Neural crest cell (in vitro differentiated cells): ENCODE measurements at regions not wholly inside any gene's neighbourhood (a gene's known extent, or its start where the extent isn't known, plus 50 kb on each side); places are given as distances from the start of the nearest gene placed in this dataset.

ENCODE experiments used
- DNase-seq: peaks from one replicate; pipeline ENCODE4 v3.0.0; 2021; ENCODE audit warnings: low read depth, mixed read lengths, low spot score
- H3K27ac Mint-ChIP-seq: one replicate; pipeline ENCODE4 v1.8.0; 2021; ENCODE audit warnings: mild to moderate bottlenecking, mixed read lengths; ENCODE audit not compliant: unreplicated experiment
- H3K27me3 Mint-ChIP-seq: 2 replicates; pipeline ENCODE4 v1.8.0; 2021; ENCODE audit warnings: low read depth, mild to moderate bottlenecking, mixed read lengths
- H3K36me3 Mint-ChIP-seq: 2 replicates; pipeline ENCODE4 v1.8.0; 2021; ENCODE audit warnings: low read depth, mild to moderate bottlenecking, mixed read lengths
- H3K4me1 Mint-ChIP-seq: 2 replicates; pipeline ENCODE4 v1.8.0; 2021; ENCODE audit warnings: mixed read lengths
- H3K4me3 Mint-ChIP-seq: one replicate; pipeline ENCODE4 v1.8.0; 2021; ENCODE audit warnings: mild to moderate bottlenecking, mixed read lengths
- H3K9me3 Mint-ChIP-seq: 2 replicates; pipeline ENCODE4 v1.8.0; 2021; ENCODE audit warnings: mixed read lengths
- TF ChIP-seq, protein P1 (sequence below): fragments of 200-600 bp; sonication (generic); conservative IDR thresholded peaks from 2 replicates; pipeline ENCODE4 v1.5.0; 2021; ENCODE audit warnings: antibody characterized with exemption, mild to moderate bottlenecking

- TF ChIP-seq, protein P1, sequence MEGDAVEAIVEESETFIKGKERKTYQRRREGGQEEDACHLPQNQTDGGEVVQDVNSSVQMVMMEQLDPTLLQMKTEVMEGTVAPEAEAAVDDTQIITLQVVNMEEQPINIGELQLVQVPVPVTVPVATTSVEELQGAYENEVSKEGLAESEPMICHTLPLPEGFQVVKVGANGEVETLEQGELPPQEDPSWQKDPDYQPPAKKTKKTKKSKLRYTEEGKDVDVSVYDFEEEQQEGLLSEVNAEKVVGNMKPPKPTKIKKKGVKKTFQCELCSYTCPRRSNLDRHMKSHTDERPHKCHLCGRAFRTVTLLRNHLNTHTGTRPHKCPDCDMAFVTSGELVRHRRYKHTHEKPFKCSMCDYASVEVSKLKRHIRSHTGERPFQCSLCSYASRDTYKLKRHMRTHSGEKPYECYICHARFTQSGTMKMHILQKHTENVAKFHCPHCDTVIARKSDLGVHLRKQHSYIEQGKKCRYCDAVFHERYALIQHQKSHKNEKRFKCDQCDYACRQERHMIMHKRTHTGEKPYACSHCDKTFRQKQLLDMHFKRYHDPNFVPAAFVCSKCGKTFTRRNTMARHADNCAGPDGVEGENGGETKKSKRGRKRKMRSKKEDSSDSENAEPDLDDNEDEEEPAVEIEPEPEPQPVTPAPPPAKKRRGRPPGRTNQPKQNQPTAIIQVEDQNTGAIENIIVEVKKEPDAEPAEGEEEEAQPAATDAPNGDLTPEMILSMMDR, result no peak
- H3K9me3 Mint-ChIP-seq, result no peaks in the 10 kb centered on the region
- no peak for DNase-seq
- H3K27ac Mint-ChIP-seq, result no peak overlapping the region
- no peaks in the 10 kb centered on the region for H3K36me3 Mint-ChIP-seq
- H3K4me3 Mint-ChIP-seq, result no peak overlapping the region
- H3K4me1 Mint-ChIP-seq, result no peaks in the 10 kb centered on the region
- no peaks in the 10 kb centered on the region for H3K27me3 Mint-ChIP-seq
Measured at GRCh38 chr18:29871246-29871645, 1171.3 kb downstream of the DSC3 start.

DNA sequence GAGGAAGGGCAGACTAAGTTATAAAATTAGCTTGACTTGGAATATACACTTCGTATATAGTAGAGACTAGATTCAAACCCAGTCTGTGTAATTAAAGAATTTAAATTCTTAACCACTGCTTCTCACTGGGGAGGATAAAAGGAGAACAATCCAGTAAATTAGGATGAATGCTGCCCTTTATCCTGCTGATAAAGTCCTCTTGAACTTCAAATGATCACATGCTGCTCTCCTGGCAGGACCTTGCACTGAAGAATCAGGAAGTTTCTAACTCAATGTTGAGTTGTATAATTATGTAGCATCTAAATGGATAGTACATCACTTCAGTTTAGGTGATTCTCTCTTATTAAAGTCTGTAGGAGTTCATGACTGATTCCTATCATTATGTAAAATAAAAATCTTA lies 1179.7 kb downstream of the DSC3 start:
- no peaks in the 10 kb centered on the region for H3K27me3 Mint-ChIP-seq

DNA sequence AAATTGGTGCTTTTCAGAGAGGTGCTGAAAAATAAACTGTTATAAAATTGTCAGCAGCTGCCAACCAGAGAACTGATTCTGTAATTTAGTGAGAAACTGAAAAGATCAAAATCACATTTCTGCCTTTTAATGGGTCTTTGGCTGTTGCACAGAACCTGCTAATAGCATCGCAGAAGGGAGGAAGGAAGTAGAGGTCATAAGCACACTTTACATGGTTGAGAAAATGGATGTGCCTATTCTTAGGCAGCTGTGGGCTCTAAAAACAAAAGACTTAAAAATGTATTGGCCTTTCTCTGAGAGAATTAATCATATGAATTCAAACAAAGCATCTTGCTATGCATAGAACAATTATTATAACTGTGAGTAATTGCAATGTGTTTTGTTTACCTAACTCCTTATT lies 1186.9 kb downstream of the DSC3 start:
- no peaks in the 10 kb centered on the region for H3K9me3 Mint-ChIP-seq
- no peaks in the 10 kb centered on the region for H3K27me3 Mint-ChIP-seq
- no peaks in the 10 kb centered on the region for H3K4me1 Mint-ChIP-seq
- H3K27ac Mint-ChIP-seq, result no peak overlapping the region
- H3K36me3 Mint-ChIP-seq, result no peaks in the 10 kb centered on the region
- TF ChIP-seq, protein P1, result no peak
- no peak overlapping the region for H3K4me3 Mint-ChIP-seq
- DNase-seq, result no peak

More for the DNA sequence above, 1179.7 kb downstream of the DSC3 start:
- H3K27ac Mint-ChIP-seq, result no peak overlapping the region
- H3K4me3 Mint-ChIP-seq, result no peak overlapping the region
- H3K4me1 Mint-ChIP-seq, result no peaks in the 10 kb centered on the region
- TF ChIP-seq, protein P1, result no peak
- H3K36me3 Mint-ChIP-seq, result no peaks in the 10 kb centered on the region
- H3K9me3 Mint-ChIP-seq, result no peaks in the 10 kb centered on the region
- no peak for DNase-seq

DNA sequence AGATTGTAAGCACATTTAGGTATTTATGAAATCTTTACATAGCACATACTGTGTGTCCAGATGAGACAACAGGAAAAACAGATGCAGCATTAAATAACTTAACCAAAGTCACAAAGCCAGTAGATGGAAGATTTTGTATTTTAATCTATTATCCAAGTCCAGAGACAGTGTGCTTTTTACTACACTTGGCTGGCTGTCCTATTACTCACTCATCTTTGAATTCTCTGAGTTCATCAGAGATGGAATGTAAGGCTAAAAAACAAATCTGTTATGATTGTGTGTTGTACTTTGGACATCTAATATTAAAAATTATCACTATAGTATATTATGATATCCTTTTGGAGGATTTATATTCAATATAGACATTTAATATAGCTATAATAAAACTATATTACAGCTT lies 1189.4 kb downstream of the DSC3 start:
- Mint-ChIP-seq H3K27me3 (no peaks in the 10 kb centered on the region), H3K27ac (no peak overlapping the region), H3K4me3 (no peak overlapping the region), H3K9me3 (no peaks in the 10 kb centered on the region), H3K4me1 (no peaks in the 10 kb centered on the region), H3K36me3 (no peaks in the 10 kb centered on the region)
- TF ChIP-seq, protein P1, result no peak
- DNase-seq, result no peak

DNA sequence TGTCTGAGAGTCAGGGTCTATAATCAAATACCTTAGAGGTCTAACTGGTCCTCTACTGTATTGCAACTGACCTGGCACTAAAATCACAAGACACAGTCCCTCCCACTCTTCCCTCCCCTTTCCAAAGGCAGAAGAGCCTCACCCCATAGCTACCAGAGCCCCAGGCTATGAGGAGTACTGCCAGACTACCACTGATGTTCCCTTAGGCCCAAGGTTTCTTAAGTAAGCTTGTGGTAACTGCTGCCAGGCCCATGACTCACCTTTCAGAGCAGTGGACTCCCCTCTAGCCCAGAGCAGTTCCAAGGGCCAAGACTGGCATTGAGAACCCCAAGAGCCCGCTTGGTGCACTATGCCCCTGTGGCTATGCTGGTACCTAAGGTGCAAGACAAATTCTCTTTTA lies 1193.4 kb downstream of the DSC3 start:
- Mint-ChIP-seq H3K27ac (no peak overlapping the region), H3K4me1 (no peaks in the 10 kb centered on the region), H3K9me3 (no peaks in the 10 kb centered on the region), H3K4me3 (no peak overlapping the region), H3K27me3 (no peaks in the 10 kb centered on the region), H3K36me3 (no peaks in the 10 kb centered on the region)
- no peak for DNase-seq
- TF ChIP-seq, protein P1, result no peak

- Mint-ChIP-seq H3K4me1 (no peaks in the 10 kb centered on the region), H3K9me3 (peaks cover 3% of the 10 kb centered on the region), H3K27ac (no peak overlapping the region), H3K4me3 (no peak overlapping the region), H3K36me3 (no peaks in the 10 kb centered on the region), H3K27me3 (no peaks in the 10 kb centered on the region)
- TF ChIP-seq, protein P1, result no peak
- DNase-seq, result no peak
Measured at GRCh38 chr18:29841631-29842030, 1200.9 kb downstream of the DSC3 start.
